Adrenal gland (tissue), 9 donors: ENCODE measurements at regions not wholly inside any gene's neighbourhood (a gene's known extent, or its start where the extent isn't known, plus 50 kb on each side); places are given as distances from the start of the nearest gene placed in this dataset.

Experiments
- DNase-seq, 7 donors: peaks; one replicate each; pipeline ENCODE4 v3.0.0-alpha.2; 2019 to 2020
- H3K27ac ChIP-seq, 5 donors: fragments of 200-600 bp; sonication (generic) in 4 of 5; 1 replicate in 3 of 5; 2 replicates in 2 of 5; pipeline versions ENCODE4 v1.5.1 to v1.8.0; 2016 to 2020; ENCODE audit warnings: mild to moderate bottlenecking in 1 of 5
- H3K27me3 ChIP-seq: fragments of 200-600 bp; 2 replicates; pipeline ENCODE4 v1.8.0; 2021
- H3K36me3 ChIP-seq, 2 donors: fragments of 200-600 bp; replicated peaks in 1 of 2; 1 replicate in 1 of 2; 2 replicates in 1 of 2; pipeline versions ENCODE4 v1.5.1 to v1.8.0; 2018 to 2022
- H3K4me1 ChIP-seq, 2 donors: fragments of 200-600 bp; replicated peaks in 1 of 2; 1 replicate in 1 of 2; 2 replicates in 1 of 2; pipeline versions ENCODE4 v1.5.1 to v1.8.0; 2018 to 2021
- H3K4me3 ChIP-seq, 4 donors: fragments of 200-600 bp; sonication (generic) in 3 of 4; one replicate each; pipeline ENCODE4 v1.5.1; 2016 to 2018
- H3K9me3 ChIP-seq, 3 donors: fragments of 200-600 bp; sonication (generic) in 1 of 3; replicated peaks in 1 of 3; 1 replicate in 2 of 3; 2 replicates in 1 of 3; pipeline versions ENCODE4 v1.5.1 to v1.8.0; 2016 to 2021
- POLR2A ChIP-seq, 2 donors: fragments of 450-650 bp; IDR thresholded peaks; one replicate each; pipeline ENCODE4 v1.6.1; 2017; ENCODE audit warnings: antibody characterized with exemption in 2 of 2, mild to moderate bottlenecking in 2 of 2, moderate library complexity in 1 of 2
- WGBS, 4 donors: extraction: QIAGEN DNeasy Blood & Tissue Kit in 2 of 4; methylation state at CpG; one replicate each; pipeline versions ENCODE4 v1.1.5 to v1.1.7; 2013 to 2017; 5-methylcytosine and 5-hydroxymethylcytosine counted together
- intact Hi-C, 2 donors: fragments of 100-400 bp; cut with DNase I; formaldehyde crosslinking; loops; one replicate each; pipeline versions ENCODE4 v1.14.1 to v1.15.0; 2022 to 2023
- TF ChIP-seq, protein P1 (sequence below), 6 experiments: fragments of 450-650 bp in 4 of 6; fragments of 200-600 bp in 2 of 6; sonication (generic) in 1 of 6; IDR thresholded peaks; 1 replicate in 5 of 6; 2 replicates in 1 of 6; pipeline versions ENCODE4 v1.5.1 to v1.8.0; 2016 to 2021; ENCODE audit warnings: antibody characterized with exemption in 6 of 6, mild to moderate bottlenecking in 2 of 6, moderate library complexity in 1 of 6
- donor health status: healthy with polysubstance abuse.
- donor health status: Bipolar disorder and iron deficiency.
- donor health status: DM: yes; HTN: yes; CAD: no.
- donor health status: DM: no; HTN: no; CAD: no.
- donor health status: DM: no; HTN: no; CAD: no.

DNA sequence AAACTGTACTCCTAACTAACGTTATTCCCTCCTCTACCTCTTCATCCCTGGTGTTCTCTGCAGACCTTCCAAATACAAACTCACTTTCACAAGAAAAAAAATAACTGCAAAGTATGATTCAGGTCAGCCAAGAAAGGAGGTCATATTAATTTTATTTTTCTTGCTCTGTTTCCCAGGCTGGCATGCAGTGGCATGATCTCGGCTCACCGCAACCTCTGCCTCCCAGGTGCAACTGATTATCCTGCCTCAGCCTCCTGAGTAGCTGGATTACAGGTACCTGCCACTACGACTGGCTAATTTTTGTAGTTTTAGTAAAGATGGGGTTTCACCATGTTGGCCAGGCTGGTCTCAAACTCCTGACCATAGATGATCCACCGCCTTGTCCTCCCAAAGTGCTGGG, 156.6 kb downstream of the CHIC2 start:
- WGBS, 4 donors, result 66 to 68% (median 67%) methylated on average over 5 of the region's 5 CpGs
- intact Hi-C loops, result loop anchor here in 1 of 2 donors (5.0 kb wide), 1 partner anchor 325 kb away; no protein-coding TSS in a partner anchor
- Histone ChIP-seq H3K27me3 (no peaks in the 10 kb centered on the region), H3K4me1 (peaks cover 0 to 13% of the 10 kb centered on the region in 2 donors), H3K27ac (no peak overlapping the region), H3K36me3 (no peaks in the 10 kb centered on the region), H3K9me3 (no peaks in the 10 kb centered on the region), H3K4me3 (no peak overlapping the region)
- TF ChIP-seq, protein P1, sequence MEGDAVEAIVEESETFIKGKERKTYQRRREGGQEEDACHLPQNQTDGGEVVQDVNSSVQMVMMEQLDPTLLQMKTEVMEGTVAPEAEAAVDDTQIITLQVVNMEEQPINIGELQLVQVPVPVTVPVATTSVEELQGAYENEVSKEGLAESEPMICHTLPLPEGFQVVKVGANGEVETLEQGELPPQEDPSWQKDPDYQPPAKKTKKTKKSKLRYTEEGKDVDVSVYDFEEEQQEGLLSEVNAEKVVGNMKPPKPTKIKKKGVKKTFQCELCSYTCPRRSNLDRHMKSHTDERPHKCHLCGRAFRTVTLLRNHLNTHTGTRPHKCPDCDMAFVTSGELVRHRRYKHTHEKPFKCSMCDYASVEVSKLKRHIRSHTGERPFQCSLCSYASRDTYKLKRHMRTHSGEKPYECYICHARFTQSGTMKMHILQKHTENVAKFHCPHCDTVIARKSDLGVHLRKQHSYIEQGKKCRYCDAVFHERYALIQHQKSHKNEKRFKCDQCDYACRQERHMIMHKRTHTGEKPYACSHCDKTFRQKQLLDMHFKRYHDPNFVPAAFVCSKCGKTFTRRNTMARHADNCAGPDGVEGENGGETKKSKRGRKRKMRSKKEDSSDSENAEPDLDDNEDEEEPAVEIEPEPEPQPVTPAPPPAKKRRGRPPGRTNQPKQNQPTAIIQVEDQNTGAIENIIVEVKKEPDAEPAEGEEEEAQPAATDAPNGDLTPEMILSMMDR (IDR thresholded peaks at IDR 0.05), result no peak
- no peak for DNase-seq

DNA sequence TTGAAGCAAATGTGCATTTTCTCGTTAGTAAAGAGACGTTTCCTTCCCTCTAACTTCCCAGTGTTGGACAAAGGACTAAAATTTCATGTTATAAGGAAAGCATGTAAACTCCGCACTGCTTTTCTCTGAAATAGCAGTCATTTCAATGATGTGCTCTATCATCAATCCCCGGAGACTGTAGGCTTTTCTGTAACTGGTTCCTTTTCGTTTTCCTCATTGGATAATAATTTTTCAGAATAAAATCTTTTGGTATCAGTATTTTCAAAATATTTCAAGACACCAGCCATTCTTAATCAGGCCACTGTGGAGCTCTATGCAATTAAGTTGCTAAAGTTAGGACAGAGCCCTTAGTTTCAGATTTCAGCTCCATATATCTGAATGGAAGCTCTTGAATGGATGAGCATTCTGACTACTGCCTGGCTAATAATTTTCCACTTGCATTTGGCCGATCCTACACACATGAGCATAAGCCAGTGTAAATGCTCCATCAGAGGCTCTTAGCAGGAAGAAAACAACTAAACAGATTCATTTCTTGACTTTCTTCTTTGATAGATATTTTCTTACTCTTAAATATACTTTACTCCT, 157.7 kb downstream of the CHIC2 start:
- no peak overlapping the region for H3K4me3 ChIP-seq
- no peak for DNase-seq
- H3K4me1 ChIP-seq, result peaks cover 0 to 13% of the 10 kb centered on the region in 2 donors
- H3K27ac ChIP-seq, result no peak overlapping the region
- H3K36me3 ChIP-seq, result no peaks in the 10 kb centered on the region
- TF ChIP-seq, protein P1 (IDR thresholded peaks at IDR 0.05), result no peak
- no peak for TF ChIP-seq POLR2A (IDR thresholded peaks at IDR 0.05)
- intact Hi-C loops, result loop anchor here in 1 of 2 donors (5.0 kb wide), 1 partner anchor 326 kb away; no protein-coding TSS in a partner anchor
- no peaks in the 10 kb centered on the region for H3K27me3 ChIP-seq
- WGBS, 4 donors, result 56 to 62% (median 60%) methylated on average over 6 of the region's 6 CpGs
- no peaks in the 10 kb centered on the region for H3K9me3 ChIP-seq

DNA sequence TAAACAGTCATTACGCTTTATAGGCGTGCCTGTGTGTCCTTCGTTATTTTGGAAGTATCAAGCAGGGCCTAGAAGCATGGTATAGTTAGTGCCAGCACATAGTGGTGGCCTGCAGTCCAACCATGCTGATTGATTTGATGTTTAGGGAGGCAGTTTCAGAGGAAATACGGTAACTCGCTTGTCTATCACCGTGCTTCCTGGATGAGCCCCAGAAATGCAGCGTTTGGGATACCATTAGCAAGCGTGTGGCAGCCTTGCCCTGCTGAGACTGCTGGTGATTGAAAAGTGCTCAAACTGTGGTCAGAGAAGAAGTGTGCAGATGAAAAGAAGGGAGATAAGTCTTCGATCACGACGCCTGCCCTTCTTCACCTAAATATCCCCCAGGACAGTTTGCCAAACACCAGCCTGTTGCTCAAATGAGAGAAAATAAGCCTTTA, 158.4 kb downstream of the CHIC2 start:
- DNase-seq, result peak in 4 of 7 donors; percentile 39 to 54 (median 50)
- intact Hi-C loops, result loop anchor here in 1 of 2 donors (5.0 kb wide), 1 partner anchor 326 kb away; no protein-coding TSS in a partner anchor
- Histone ChIP-seq H3K9me3 (no peaks in the 10 kb centered on the region), H3K4me3 (peak overlapping the region in 2 of 4 donors; percentile 13 to 48), H3K4me1 (peaks cover 0 to 13% of the 10 kb centered on the region in 2 donors), H3K36me3 (no peaks in the 10 kb centered on the region), H3K27me3 (no peaks in the 10 kb centered on the region), H3K27ac (peak overlapping the region in 1 of 5 donors; percentile 77)
- 4 to 8% (median 7%) methylated on average over 11 of the region's 11 CpGs for WGBS, 4 donors
- TF ChIP-seq, protein P1 (IDR thresholded peaks at IDR 0.05), result no peak
- TF ChIP-seq POLR2A (IDR thresholded peaks at IDR 0.05), result no peak

DNA sequence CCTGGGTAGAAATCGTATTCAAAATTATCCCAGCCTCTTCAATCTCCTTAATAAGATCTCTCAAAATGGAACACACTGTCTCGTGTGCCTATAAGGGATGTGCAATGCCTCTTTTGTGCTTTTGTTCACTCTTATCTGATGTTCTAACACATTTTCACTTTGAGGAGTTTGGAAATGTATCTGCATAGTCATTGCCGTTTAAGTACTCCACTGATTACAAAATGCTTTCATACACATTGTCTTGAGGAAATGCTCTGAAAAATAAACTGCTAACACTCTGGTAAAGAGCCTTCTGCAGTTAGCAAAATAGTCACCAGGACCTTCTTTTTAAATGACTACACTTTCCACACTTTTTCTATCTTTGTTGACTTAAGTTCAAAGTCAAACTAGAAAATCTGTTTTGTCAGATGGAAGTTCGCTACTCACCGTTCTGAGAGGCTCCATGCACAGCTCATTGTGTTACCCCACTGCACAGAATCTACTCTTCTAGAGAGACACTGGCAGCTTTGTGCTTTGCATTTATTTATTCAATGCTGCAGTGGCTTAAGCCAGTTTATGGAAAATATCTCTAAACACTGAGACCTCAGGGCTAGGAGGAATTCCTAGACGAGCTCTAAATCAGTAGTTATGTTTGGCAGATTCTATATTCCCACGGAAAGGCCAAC, 159.0 kb downstream of the CHIC2 start:
- Histone ChIP-seq H3K36me3 (no peaks in the 10 kb centered on the region), H3K4me3 (no peak overlapping the region), H3K4me1 (peaks cover 0 to 13% of the 10 kb centered on the region in 2 donors), H3K27ac (peak overlapping the region in 1 of 5 donors; percentile 77), H3K27me3 (no peaks in the 10 kb centered on the region), H3K9me3 (no peaks in the 10 kb centered on the region)
- DNase-seq, result no peak
- 50 to 60% (median 55%) methylated on average over 7 of the region's 7 CpGs for WGBS, 4 donors
- intact Hi-C loops, result loop anchor here in 1 of 2 donors (5.0 kb wide), 1 partner anchor 327 kb away; no protein-coding TSS in a partner anchor
- TF ChIP-seq, protein P1 (IDR thresholded peaks at IDR 0.05), result no peak
- TF ChIP-seq POLR2A (IDR thresholded peaks at IDR 0.05), result no peak
